GM13976 (cell line): ENCODE measurements at regions not wholly inside any gene's neighbourhood (a gene's known extent, or its start where the extent isn't known, plus 50 kb on each side); places are given as distances from the start of the nearest gene placed in this dataset.

Experiments
- DNase-seq: peaks from one replicate; pipeline ENCODE4 v3.0.0; 2012; ENCODE audit warnings: low spot score
- CTCF ChIP-seq: IDR thresholded peaks from 2 replicates; pipeline ENCODE4 v1.5.1; 2012; ENCODE audit warnings: borderline replicate concordance, mild to moderate bottlenecking; ENCODE audit not compliant: insufficient read depth; ENCODE audit errors: extremely low read depth, missing control alignments, control extremely low read depth
- in situ Hi-C: fragments of 300-500 bp; cut with MboI; formaldehyde crosslinking; loops from one replicate; pipeline ENCODE4 v1.12.0; 2022; ENCODE audit warnings: low sequenced_read_pairs, mixed read lengths, inconsistent platforms; ENCODE audit not compliant: unreplicated experiment

GRCh38 chr3:82581350-82581749 lies 819.9 kb upstream of the GBE1 start:
- DNase-seq = no peak
- in situ Hi-C loops = no loop called here
- TF ChIP-seq CTCF = no peak

DNA sequence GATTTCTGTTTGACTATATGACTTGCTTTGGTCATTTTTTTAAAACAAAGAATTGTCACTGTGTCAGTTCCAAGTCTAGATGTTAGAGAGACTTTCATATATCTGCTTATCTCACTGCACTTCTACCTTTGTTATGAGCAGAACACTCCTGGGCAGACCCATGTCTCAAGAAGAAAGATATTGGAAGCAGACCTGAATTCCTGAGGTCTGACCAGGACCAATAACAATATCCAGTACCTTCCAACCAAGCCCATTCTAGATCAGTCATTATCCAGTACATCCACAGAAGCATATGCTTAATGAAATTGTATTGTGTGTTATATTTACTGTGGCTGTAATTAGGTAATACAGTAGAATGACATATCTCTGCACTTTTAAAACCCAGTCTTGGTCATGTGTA lies 811.3 kb upstream of the GBE1 start:
- no peak for TF ChIP-seq CTCF
- DNase-seq = no peak
- in situ Hi-C loops = no loop called here

- DNase-seq = no peak
- in situ Hi-C loops = no loop called here
- TF ChIP-seq CTCF = no peak
These were observed 807.4 kb upstream of the GBE1 start for GRCh38 chr3:82568776-82569338.

- in situ Hi-C loops = no loop called here
- TF ChIP-seq CTCF = no peak
- DNase-seq = no peak
These were observed 805.7 kb upstream of the GBE1 start for GRCh38 chr3:82567029-82567600.

GRCh38 chr3:82562896-82563295 lies 801.5 kb upstream of the GBE1 start:
- in situ Hi-C loops = no loop called here
- no peak for TF ChIP-seq CTCF
- DNase-seq = no peak

DNA sequence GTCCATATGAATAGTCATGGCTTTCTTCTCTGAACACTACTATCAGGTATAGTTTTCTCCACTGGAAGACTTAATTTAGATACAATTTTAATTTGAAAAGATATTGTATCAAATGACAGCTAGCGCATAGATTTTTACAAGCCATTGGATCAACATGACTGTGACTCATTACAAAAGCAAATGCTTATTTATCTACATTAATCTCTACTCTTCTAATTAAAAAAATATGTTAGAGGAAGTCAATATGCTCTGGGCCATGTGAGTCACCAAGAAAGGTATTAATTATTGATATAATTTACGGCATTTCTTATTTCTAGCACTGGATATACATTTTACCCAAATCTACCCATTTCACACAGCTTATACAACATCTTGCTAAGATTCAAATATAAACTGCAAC lies 800.3 kb upstream of the GBE1 start:
- no peak for DNase-seq
- TF ChIP-seq CTCF = no peak
- in situ Hi-C loops = no loop called here
